Body of pancreas (tissue), 4 donors: ENCODE measurements at regions not wholly inside any gene's neighbourhood (a gene's known extent, or its start where the extent isn't known, plus 50 kb on each side); places are given as distances from the start of the nearest gene placed in this dataset.

Source experiments
- ATAC-seq: fragments of 150-250 bp; one replicate; pipeline ENCODE4 v1.9.1; 2016
- DNase-seq, 4 donors: peaks; one replicate each; pipeline ENCODE4 v3.0.0-alpha.2; 2019
- H3K27ac ChIP-seq, 4 donors: fragments of 200-600 bp; sonication (generic); 1 replicate in 3 of 4; 2 replicates in 1 of 4; pipeline versions ENCODE4 v1.5.1 to v1.6.1; 2016 to 2019; ENCODE audit warnings: mild to moderate bottlenecking in 1 of 4, mixed read lengths in 1 of 4, moderate library complexity in 1 of 4
- H3K27me3 ChIP-seq, 2 donors: fragments of 200-600 bp; sonication (generic); one replicate each; pipeline ENCODE4 v1.6.0; 2016; ENCODE audit warnings: mild to moderate bottlenecking in 1 of 2
- H3K36me3 ChIP-seq, 2 donors: fragments of 200-600 bp; sonication (generic); replicated peaks in 1 of 2; 2 replicates each; pipeline ENCODE4 v1.5.1; 2016; ENCODE audit warnings: low read depth in 2 of 2; ENCODE audit not compliant: insufficient read depth in 1 of 2
- H3K4me1 ChIP-seq: fragments of 200-600 bp; sonication (generic); one replicate; pipeline ENCODE4 v1.6.0; 2016
- H3K4me3 ChIP-seq, 2 donors: fragments of 200-600 bp; sonication (generic); 1 replicate in 1 of 2; 2 replicates in 1 of 2; pipeline ENCODE4 v1.5.1; 2016 to 2019
- H3K9me3 ChIP-seq, 3 donors: fragments of 200-600 bp; sonication (generic); 1 replicate in 2 of 3; 2 replicates in 1 of 3; pipeline ENCODE4 v1.5.1; 2016
- CTCF ChIP-seq, 7 experiments: fragments of 450-650 bp in 4 of 7; fragments of 200-600 bp in 3 of 7; sonication (generic) in 3 of 7; IDR thresholded peaks; one replicate each; pipeline ENCODE4 v1.5.1; 2016 to 2019; ENCODE audit warnings: antibody characterized with exemption in 7 of 7
- POLR2A ChIP-seq, 3 donors: fragments of 450-650 bp; IDR thresholded peaks; one replicate each; pipeline ENCODE4 v1.6.1; 2016; ENCODE audit warnings: antibody characterized with exemption in 3 of 3, mild to moderate bottlenecking in 2 of 3
- WGBS, 2 donors: methylation state at CpG; one replicate each; pipeline ENCODE4 v1.1.5; 2017; 5-methylcytosine and 5-hydroxymethylcytosine counted together
- intact Hi-C: fragments of 100-400 bp; cut with DNase I; formaldehyde crosslinking; loops from one replicate; pipeline ENCODE4 v1.15.1; 2023

GRCh38 chr2:62335612-62336011, 139.7 kb downstream of the B3GNT2 start:
- intact Hi-C loops = no loop called here
- H3K9me3 ChIP-seq = no peaks in the 10 kb centered on the region
- no peak overlapping the region for H3K4me3 ChIP-seq
- DNase-seq (no peak), ATAC-seq (no peak)
- WGBS, 2 donors = 78 to 87% methylated on average over 5 of the region's 5 CpGs
- H3K27me3 ChIP-seq = no peaks in the 10 kb centered on the region
- TF ChIP-seq POLR2A (IDR thresholded peaks at IDR 0.05) (no peak), CTCF (IDR thresholded peaks at IDR 0.05) (no peak)
- H3K4me1 ChIP-seq = no peaks in the 10 kb centered on the region
- H3K27ac ChIP-seq = no peak overlapping the region
- H3K36me3 ChIP-seq = no peaks in the 10 kb centered on the region

GRCh38 chr2:62334440-62335058, 138.6 kb downstream of the B3GNT2 start:
- Histone ChIP-seq H3K4me1 (no peaks in the 10 kb centered on the region), H3K27ac (no peak overlapping the region), H3K4me3 (no peak overlapping the region), H3K27me3 (no peaks in the 10 kb centered on the region), H3K9me3 (no peaks in the 10 kb centered on the region), H3K36me3 (no peaks in the 10 kb centered on the region)
- WGBS, 2 donors = 81 to 92% methylated on average over 6 of the region's 6 CpGs
- intact Hi-C loops = no loop called here
- DNase-seq (no peak), ATAC-seq (no peak)
- TF ChIP-seq POLR2A (IDR thresholded peaks at IDR 0.05) (no peak), CTCF (IDR thresholded peaks at IDR 0.05) (no peak)

DNA sequence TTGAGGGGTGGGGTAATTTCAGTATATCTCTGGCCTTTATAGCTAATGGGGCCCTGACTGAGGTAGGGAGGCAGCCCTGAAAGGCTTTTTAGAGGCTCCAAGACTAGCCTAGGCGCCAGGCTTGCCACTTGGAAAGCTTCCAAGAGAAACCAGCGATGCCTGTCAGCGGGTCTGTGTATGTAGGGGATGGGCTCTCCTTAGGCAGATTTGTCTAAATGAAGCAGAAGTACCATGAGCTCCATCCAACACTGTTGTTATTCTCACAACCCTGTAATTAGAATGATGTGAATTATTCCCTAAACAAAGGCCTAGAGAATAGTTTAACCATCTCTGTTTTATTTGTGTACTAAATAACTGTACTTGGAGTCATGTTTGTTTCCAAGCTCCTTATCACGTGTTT, 138.1 kb downstream of the B3GNT2 start:
- DNase-seq (no peak), ATAC-seq (no peak)
- Histone ChIP-seq H3K27me3 (no peaks in the 10 kb centered on the region), H3K27ac (no peak overlapping the region), H3K4me3 (no peak overlapping the region), H3K4me1 (no peaks in the 10 kb centered on the region), H3K36me3 (no peaks in the 10 kb centered on the region), H3K9me3 (no peaks in the 10 kb centered on the region)
- TF ChIP-seq POLR2A (IDR thresholded peaks at IDR 0.05) (no peak), CTCF (IDR thresholded peaks at IDR 0.05) (no peak)
- 63 to 68% methylated on average over 4 of the region's 4 CpGs for WGBS, 2 donors
- intact Hi-C loops = no loop called here

- Histone ChIP-seq H3K27me3 (no peaks in the 10 kb centered on the region), H3K4me3 (no peak overlapping the region), H3K27ac (no peak overlapping the region), H3K36me3 (no peaks in the 10 kb centered on the region), H3K4me1 (no peaks in the 10 kb centered on the region), H3K9me3 (no peaks in the 10 kb centered on the region)
- ATAC-seq (no peak), DNase-seq (no peak)
- TF ChIP-seq POLR2A (IDR thresholded peaks at IDR 0.05) (no peak), CTCF (IDR thresholded peaks at IDR 0.05) (no peak)
- 64 to 77% methylated on average over 1 of the region's 1 CpG for WGBS, 2 donors
- intact Hi-C loops = no loop called here
Observed at GRCh38 chr2:62330959-62331358, 135.0 kb downstream of the B3GNT2 start.

GRCh38 chr2:62329797-62330196, 133.9 kb downstream of the B3GNT2 start:
- ATAC-seq = no peak
- DNase-seq = no peak
- H3K36me3 ChIP-seq = no peaks in the 10 kb centered on the region
- peaks cover 0 to 8% (median 0%) of the 10 kb centered on the region in 3 donors for H3K9me3 ChIP-seq
- intact Hi-C loops = no loop called here
- H3K27ac ChIP-seq = no peak overlapping the region
- H3K27me3 ChIP-seq = no peaks in the 10 kb centered on the region
- H3K4me1 ChIP-seq = no peaks in the 10 kb centered on the region
- H3K4me3 ChIP-seq = no peak overlapping the region
- 80% methylated on average over 5 of the region's 5 CpGs for WGBS, 2 donors
- TF ChIP-seq POLR2A (IDR thresholded peaks at IDR 0.05) (no peak), CTCF (IDR thresholded peaks at IDR 0.05) (no peak)
